BE2C (cell line): ENCODE measurements at regions not wholly inside any gene's neighbourhood (a gene's known extent, or its start where the extent isn't known, plus 50 kb on each side); places are given as distances from the start of the nearest gene placed in this dataset.
A peak's percentile ranks its signal among the peaks of the same experiment; 100 is the strongest.
"Not testable (repeated sequence)": the region's sequence is repeated elsewhere in the genome, so short reads cannot be mapped to it uniquely, and the experiment has no call there.

ENCODE experiments used
- DNase-seq: peaks from one replicate; pipeline ENCODE4 v3.0.0-alpha.2; 2020
- H3K27me3 ChIP-seq: fragments of 250-450 bp; sonication (Bioruptor Pico); 2 replicates; pipeline ENCODE4 v1.5.1; 2020; ENCODE audit warnings: mild to moderate bottlenecking
- H3K36me3 ChIP-seq: fragments of 250-450 bp; sonication (Bioruptor Pico); 2 replicates; pipeline ENCODE4 v1.5.1; 2020; ENCODE audit warnings: mild to moderate bottlenecking
- H3K4me1 ChIP-seq: fragments of 250-450 bp; sonication (Bioruptor Pico); 2 replicates; pipeline ENCODE4 v1.5.1; 2020
- H3K4me3 ChIP-seq: 2 replicates; pipeline ENCODE4 v1.5.1; 2011; ENCODE audit warnings: low read depth, low read length
- H3K9me3 ChIP-seq: fragments of 250-450 bp; sonication (Bioruptor Pico); 2 replicates; pipeline ENCODE4 v1.5.1; 2020
- CTCF ChIP-seq: IDR thresholded peaks from 2 replicates; pipeline ENCODE4 v1.5.1; 2012; ENCODE audit warnings: mild to moderate bottlenecking, low read depth, low read length

- H3K9me3 ChIP-seq, result 0 out of 2 replicates have a peak, but pooled peaks cover 2% of the 10 kb centered on the region
- H3K4me1 ChIP-seq, result no peaks in the 10 kb centered on the region
- DNase-seq, result no peak
- no peak overlapping the region for H3K4me3 ChIP-seq
- no peak for TF ChIP-seq CTCF
- no peaks in the 10 kb centered on the region for H3K36me3 ChIP-seq
- H3K27me3 ChIP-seq, result no peaks in the 10 kb centered on the region
Measured at GRCh38 chr17:70584255-70584654, 414.9 kb downstream of the KCNJ2 start.

- H3K4me1 ChIP-seq, result no peaks in the 10 kb centered on the region
- TF ChIP-seq CTCF, result no peak
- DNase-seq, result no peak
- no peaks in the 10 kb centered on the region for H3K9me3 ChIP-seq
- H3K36me3 ChIP-seq, result no peaks in the 10 kb centered on the region
- no peaks in the 10 kb centered on the region for H3K27me3 ChIP-seq
- no peak overlapping the region for H3K4me3 ChIP-seq
Measured at GRCh38 chr17:70588003-70588402, 418.7 kb downstream of the KCNJ2 start.

- DNase-seq, result no peak
- Histone ChIP-seq H3K36me3 (no peaks in the 10 kb centered on the region), H3K4me3 (no peak overlapping the region), H3K4me1 (no peaks in the 10 kb centered on the region), H3K27me3 (no peaks in the 10 kb centered on the region), H3K9me3 (no peaks in the 10 kb centered on the region)
- TF ChIP-seq CTCF, result no peak
Measured at GRCh38 chr17:70597774-70598173, 428.4 kb downstream of the KCNJ2 start.

GRCh38 chr17:70599198-70599597 is 429.9 kb downstream of the KCNJ2 start:
- TF ChIP-seq CTCF, result no peak
- Histone ChIP-seq H3K36me3 (no peaks in the 10 kb centered on the region), H3K27me3 (no peaks in the 10 kb centered on the region), H3K4me3 (no peak overlapping the region), H3K9me3 (no peaks in the 10 kb centered on the region), H3K4me1 (no peaks in the 10 kb centered on the region)
- no peak for DNase-seq

- not testable (repeated sequence) for H3K27me3 ChIP-seq, DNase-seq, H3K4me1 ChIP-seq, H3K9me3 ChIP-seq, H3K4me3 ChIP-seq, H3K36me3 ChIP-seq
Measured at GRCh38 chr17:70599945-70600344, 430.6 kb downstream of the KCNJ2 start.

GRCh38 chr17:70603226-70603625 is 433.9 kb downstream of the KCNJ2 start:
- no peak for TF ChIP-seq CTCF
- H3K27me3 ChIP-seq, result peaks cover 3% of the 10 kb centered on the region; the same call in 1 of the 2 replicates
- H3K4me3 ChIP-seq, result no peak overlapping the region
- no peaks in the 10 kb centered on the region for H3K9me3 ChIP-seq
- DNase-seq, result no peak
- H3K4me1 ChIP-seq, result no peaks in the 10 kb centered on the region
- H3K36me3 ChIP-seq, result no peaks in the 10 kb centered on the region

GRCh38 chr17:70604854-70605253 is 435.5 kb downstream of the KCNJ2 start:
- TF ChIP-seq CTCF, result peak; percentile 21; the same call in 1 of the 2 replicates
- H3K27me3 ChIP-seq, result peaks cover 7% of the 10 kb centered on the region; the same call in 1 of the 2 replicates
- H3K9me3 ChIP-seq, result no peaks in the 10 kb centered on the region
- H3K4me3 ChIP-seq, result no peak overlapping the region
- no peaks in the 10 kb centered on the region for H3K4me1 ChIP-seq
- H3K36me3 ChIP-seq, result no peaks in the 10 kb centered on the region
- DNase-seq, result no peak
